Activated CD4-positive, alpha-beta T cell treated with anti-CD3 and anti-CD28 coated beads, Interleukin-2, amount 10 ng/mL, durations not matched to agents 7 days and 5 days (primary cell): ENCODE measurements at regions not wholly inside any gene's neighbourhood (a gene's known extent, or its start where the extent isn't known, plus 50 kb on each side); places are given as distances from the start of the nearest gene placed in this dataset.
"Not testable (repeated sequence)": the region's sequence is repeated elsewhere in the genome, so short reads cannot be mapped to it uniquely, and the experiment has no call there.

ENCODE experiments used
- CTCF ChIA-PET: fragments of 350-600 bp; sonication (Branson Sonifier 250); formaldehyde crosslinking; loops from one replicate; lab custom pipeline; 2021; ENCODE audit warnings: antibody characterized with exemption; lab: Charles Lee
- POLR2A ChIA-PET: fragments of 350-600 bp; sonication (Branson Sonifier 250); formaldehyde crosslinking; loops from one replicate; lab custom pipeline; 2021; ENCODE audit warnings: antibody characterized with exemption; lab: Charles Lee
- DNase-seq: peaks from one replicate; pipeline ENCODE4 v3.0.0-alpha.2; 2020
- H3K27ac Mint-ChIP-seq: one replicate; pipeline ENCODE4 v1.8.0; 2021; ENCODE audit warnings: mild to moderate bottlenecking, moderate library complexity, mixed read lengths
- H3K27me3 Mint-ChIP-seq: one replicate; pipeline ENCODE4 v1.8.0; 2021; ENCODE audit warnings: mixed read lengths
- H3K36me3 Mint-ChIP-seq: one replicate; pipeline ENCODE4 v1.8.0; 2021; ENCODE audit warnings: low read depth, mixed read lengths
- H3K4me1 Mint-ChIP-seq: one replicate; pipeline ENCODE4 v1.8.0; 2021; ENCODE audit warnings: mixed read lengths
- H3K4me3 Mint-ChIP-seq: one replicate; pipeline ENCODE4 v1.8.0; 2021; ENCODE audit warnings: mild to moderate bottlenecking, moderate library complexity, mixed read lengths
- H3K9me3 Mint-ChIP-seq: one replicate; pipeline ENCODE4 v1.8.0; 2021; ENCODE audit warnings: mixed read lengths

DNA sequence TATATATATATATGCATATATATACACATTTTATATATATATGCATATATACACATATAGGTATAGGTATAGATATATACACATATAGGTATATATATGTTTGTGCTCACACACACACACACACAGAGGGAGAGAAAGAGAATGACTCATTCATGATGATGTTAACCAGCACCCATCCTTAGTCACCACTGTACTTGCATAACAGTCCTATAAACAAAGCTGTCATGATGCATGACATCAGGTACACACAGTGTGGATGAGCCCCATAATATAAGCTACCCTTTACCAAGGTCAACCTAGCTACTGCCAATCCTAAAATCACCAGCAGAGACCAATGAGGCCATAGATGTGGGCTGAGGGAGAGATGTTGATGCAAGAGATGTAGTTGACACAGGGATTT, 1408.0 kb downstream of the RAPGEF2 start:
- Mint-ChIP-seq H3K27ac (no peak overlapping the region), H3K4me1 (no peaks in the 10 kb centered on the region), H3K4me3 (no peak overlapping the region), H3K9me3 (peaks cover 2% of the 10 kb centered on the region), H3K36me3 (no peaks in the 10 kb centered on the region), H3K27me3 (no peaks in the 10 kb centered on the region)
- POLR2A ChIA-PET, result no interaction called here
- CTCF ChIA-PET, result no interaction called here
- DNase-seq, result no peak

DNA sequence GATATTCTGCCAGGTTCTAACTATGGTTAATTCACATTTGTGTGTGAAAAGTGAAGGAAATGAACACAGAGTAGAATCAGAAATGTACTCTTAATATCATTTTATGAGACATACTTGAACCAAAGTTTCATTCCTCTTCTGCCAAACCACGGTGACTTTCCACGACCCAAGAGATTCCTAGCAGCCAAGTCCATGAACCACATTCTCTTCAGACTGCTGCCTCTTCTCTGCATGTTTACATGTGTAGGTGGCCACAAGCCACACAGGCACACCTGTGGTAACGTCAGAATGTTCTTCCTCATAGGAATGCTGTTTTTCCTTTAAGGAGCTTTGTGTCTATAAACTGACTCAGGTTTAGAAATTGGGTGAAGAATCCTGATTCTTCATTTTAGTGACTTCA, 1411.2 kb downstream of the RAPGEF2 start:
- Mint-ChIP-seq H3K9me3 (peaks cover 2% of the 10 kb centered on the region), H3K27ac (no peak overlapping the region), H3K27me3 (no peaks in the 10 kb centered on the region), H3K4me3 (no peak overlapping the region), H3K36me3 (no peaks in the 10 kb centered on the region), H3K4me1 (no peaks in the 10 kb centered on the region)
- POLR2A ChIA-PET, result no interaction called here
- CTCF ChIA-PET, result no interaction called here
- no peak for DNase-seq

DNA sequence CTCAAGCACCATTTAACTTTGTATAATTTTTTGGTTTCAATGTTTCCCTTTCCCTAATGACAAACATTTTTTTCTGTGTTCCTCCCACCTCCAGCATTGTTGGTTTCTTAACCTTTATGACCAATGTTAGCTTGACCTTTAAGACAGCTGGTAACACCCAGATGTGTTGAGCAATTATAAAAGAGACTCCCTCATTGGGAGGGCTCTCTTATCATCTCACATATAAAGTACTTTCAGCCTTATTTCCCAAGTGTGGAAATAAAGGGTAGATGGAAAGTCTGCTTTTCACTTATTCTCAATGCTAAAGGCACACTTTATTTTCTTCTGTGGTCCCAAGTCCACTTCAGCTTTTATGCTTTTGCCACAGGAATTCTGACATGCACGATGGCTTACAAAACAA, 1420.4 kb downstream of the RAPGEF2 start:
- no peaks in the 10 kb centered on the region for H3K27me3 Mint-ChIP-seq
- ChIA-PET POLR2A (no interaction called here), CTCF (no interaction called here)
- H3K9me3 Mint-ChIP-seq, result peaks cover 5% of the 10 kb centered on the region
- no peak overlapping the region for H3K4me3 Mint-ChIP-seq
- DNase-seq, result no peak
- H3K36me3 Mint-ChIP-seq, result no peaks in the 10 kb centered on the region
- no peak overlapping the region for H3K27ac Mint-ChIP-seq
- no peaks in the 10 kb centered on the region for H3K4me1 Mint-ChIP-seq

DNA sequence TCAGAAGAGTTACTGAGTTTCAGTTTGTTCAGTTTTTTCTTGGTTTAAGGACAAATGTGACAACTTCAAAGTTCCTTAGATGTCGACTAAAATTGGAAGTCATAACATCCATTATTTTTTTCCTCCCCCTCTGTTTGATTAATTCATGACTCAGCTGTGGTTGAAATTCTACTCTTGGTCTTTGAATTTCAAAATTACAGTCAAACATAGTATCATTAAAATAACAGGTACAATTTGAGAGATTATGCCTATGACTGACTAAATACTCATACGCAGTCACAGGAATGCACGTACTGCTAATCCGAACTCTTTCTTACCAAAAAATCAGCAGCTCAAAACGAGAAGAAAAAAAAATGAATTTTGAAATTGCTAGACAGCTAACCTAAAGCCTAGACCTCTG, 1434.8 kb downstream of the RAPGEF2 start:
- no peak overlapping the region for H3K4me3 Mint-ChIP-seq
- H3K36me3 Mint-ChIP-seq, result no peaks in the 10 kb centered on the region
- CTCF ChIA-PET, result no interaction called here
- POLR2A ChIA-PET, result no interaction called here
- no peaks in the 10 kb centered on the region for H3K27me3 Mint-ChIP-seq
- no peaks in the 10 kb centered on the region for H3K4me1 Mint-ChIP-seq
- no peak overlapping the region for H3K27ac Mint-ChIP-seq
- peaks cover 2% of the 10 kb centered on the region for H3K9me3 Mint-ChIP-seq
- no peak for DNase-seq

DNA sequence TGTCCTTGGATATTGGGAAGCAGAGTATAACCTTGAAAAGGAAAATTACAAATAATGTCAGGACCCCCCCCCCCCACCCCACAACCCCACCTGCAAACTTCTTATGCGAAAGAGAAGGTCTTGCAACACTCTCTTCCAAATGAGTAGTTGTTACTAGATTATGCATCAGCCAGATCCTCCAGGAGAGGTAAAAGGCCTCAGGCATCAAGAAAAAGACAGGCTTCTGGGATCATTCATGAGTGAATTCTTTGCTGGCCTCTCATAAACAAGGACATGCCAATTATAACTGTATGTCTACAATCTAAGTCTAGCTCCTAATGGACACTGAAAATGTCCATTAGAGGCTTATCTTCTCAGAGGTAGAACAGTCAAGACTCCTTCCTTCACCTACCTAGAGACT, 1443.3 kb downstream of the RAPGEF2 start:
- H3K4me3 Mint-ChIP-seq, result no peak overlapping the region
- no peaks in the 10 kb centered on the region for H3K27me3 Mint-ChIP-seq
- no peaks in the 10 kb centered on the region for H3K36me3 Mint-ChIP-seq
- H3K9me3 Mint-ChIP-seq, result peaks cover 10% of the 10 kb centered on the region
- H3K27ac Mint-ChIP-seq, result no peak overlapping the region
- DNase-seq, result no peak
- no peaks in the 10 kb centered on the region for H3K4me1 Mint-ChIP-seq
- ChIA-PET POLR2A (no interaction called here), CTCF (no interaction called here)

DNA sequence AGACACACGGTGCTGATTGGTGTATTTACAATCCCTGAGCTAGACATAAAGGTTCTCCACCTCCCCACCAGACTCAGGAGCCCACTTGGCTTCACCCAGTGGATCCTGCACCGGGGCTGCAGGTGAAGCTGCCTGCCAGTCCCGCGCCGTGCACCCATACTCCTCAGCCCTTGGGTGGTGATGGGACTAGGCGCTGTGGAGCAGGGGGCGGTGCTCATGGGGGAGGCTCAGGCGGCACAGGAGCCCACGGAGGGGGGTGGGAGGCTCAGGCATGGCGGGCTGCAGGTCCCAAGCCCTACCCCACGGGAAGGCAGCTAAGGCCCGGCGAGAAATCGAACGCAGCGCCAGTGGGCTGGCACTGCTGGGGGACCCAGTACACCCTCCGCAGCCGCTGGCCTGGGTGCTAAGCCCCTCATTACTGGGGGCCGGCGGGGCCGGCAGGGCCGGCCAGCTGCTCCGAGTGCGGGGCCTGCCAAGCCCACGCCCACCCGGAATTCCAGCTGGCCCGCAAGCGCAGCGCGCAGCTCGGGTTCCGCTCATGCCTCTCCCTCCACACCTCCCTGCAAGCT, 1447.2 kb downstream of the RAPGEF2 start:
- H3K4me3 Mint-ChIP-seq, H3K9me3 Mint-ChIP-seq, H3K27ac Mint-ChIP-seq, POLR2A ChIA-PET, H3K36me3 Mint-ChIP-seq, DNase-seq, H3K27me3 Mint-ChIP-seq, H3K4me1 Mint-ChIP-seq, CTCF ChIA-PET: not testable (repeated sequence)

DNA sequence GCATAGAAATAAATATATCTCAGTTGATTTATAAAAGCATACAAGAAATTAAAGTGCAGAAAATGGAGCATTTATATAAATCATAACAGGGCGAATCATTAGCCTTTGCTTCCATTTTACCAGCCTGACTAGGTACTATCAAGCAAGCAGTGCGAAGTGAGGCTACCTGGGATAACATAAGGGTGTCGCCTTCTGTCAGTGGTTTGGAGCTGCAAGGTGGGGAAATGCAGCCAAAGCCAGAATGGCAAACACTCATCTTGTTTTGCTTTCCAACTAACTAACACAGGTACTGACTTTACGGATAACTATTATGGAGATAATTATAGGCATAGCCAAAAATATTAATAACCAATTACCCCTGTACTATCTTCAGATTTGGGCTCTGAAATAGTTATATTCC, 1459.8 kb downstream of the RAPGEF2 start:
- POLR2A ChIA-PET, result no interaction called here
- no peaks in the 10 kb centered on the region for H3K27me3 Mint-ChIP-seq
- no peaks in the 10 kb centered on the region for H3K4me1 Mint-ChIP-seq
- H3K27ac Mint-ChIP-seq, result no peak overlapping the region
- CTCF ChIA-PET, result no interaction called here
- no peaks in the 10 kb centered on the region for H3K36me3 Mint-ChIP-seq
- no peak overlapping the region for H3K4me3 Mint-ChIP-seq
- DNase-seq, result no peak
- H3K9me3 Mint-ChIP-seq, result no peaks in the 10 kb centered on the region

DNA sequence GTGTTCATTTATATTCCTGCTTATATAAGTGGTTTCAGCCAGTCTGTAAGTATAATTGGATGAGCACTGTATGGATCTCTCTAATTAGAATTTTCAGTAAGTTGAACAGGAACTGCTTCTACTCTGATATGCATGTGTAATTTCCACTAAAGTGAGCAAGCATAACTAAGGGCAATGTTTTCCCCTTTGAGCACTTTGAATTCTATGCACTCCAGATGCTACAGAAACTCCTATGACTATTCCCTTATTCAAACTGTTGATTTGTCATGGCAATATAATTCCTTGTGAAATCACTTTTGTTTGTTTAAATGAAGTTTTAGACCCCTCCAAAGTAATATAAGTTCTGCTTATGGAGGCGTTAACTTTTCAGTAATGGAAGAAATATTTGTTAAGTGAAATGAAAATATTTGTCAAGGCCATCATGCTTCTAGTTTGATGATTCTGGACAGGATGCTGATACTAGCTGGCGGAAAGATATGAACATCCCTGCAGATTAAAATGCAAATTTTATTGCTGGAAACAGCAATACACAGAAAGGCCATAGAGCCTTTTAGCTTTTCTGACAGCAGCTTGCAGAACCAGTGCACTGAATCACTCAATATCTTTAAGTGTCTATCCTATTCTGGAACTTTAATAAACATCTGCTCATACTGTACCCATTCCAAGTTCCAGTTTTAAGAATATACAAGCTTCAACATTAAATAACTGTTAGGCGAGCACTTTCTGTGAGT, 1460.8 kb downstream of the RAPGEF2 start:
- Mint-ChIP-seq H3K36me3 (no peaks in the 10 kb centered on the region), H3K4me1 (no peaks in the 10 kb centered on the region), H3K27me3 (no peaks in the 10 kb centered on the region), H3K27ac (no peak overlapping the region), H3K9me3 (peaks cover 2% of the 10 kb centered on the region), H3K4me3 (no peak overlapping the region)
- ChIA-PET CTCF (no interaction called here), POLR2A (no interaction called here)
- no peak for DNase-seq

DNA sequence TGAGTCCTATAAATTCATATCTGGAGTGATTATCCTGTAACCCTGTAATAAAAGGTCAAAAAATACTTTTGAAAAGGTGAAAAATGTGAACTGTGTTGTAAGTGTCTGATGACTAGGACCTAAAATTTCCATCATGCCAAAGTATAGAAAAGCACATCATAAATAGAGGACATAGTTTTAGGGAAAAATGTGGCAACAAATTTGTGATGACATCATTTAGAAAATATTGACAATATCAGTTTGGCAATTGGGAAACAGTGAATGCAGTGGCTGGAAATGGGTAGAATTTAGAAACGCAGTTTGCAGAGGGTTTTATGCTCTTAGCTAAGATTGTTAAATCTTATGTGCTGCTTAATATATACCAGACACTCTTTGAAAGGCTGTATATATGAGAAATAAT, 1464.8 kb downstream of the RAPGEF2 start:
- ChIA-PET CTCF (no interaction called here), POLR2A (no interaction called here)
- no peaks in the 10 kb centered on the region for H3K27me3 Mint-ChIP-seq
- H3K9me3 Mint-ChIP-seq, result peaks cover 2% of the 10 kb centered on the region
- H3K27ac Mint-ChIP-seq, result no peak overlapping the region
- H3K4me1 Mint-ChIP-seq, result no peaks in the 10 kb centered on the region
- DNase-seq, result no peak
- no peaks in the 10 kb centered on the region for H3K36me3 Mint-ChIP-seq
- H3K4me3 Mint-ChIP-seq, result no peak overlapping the region

DNA sequence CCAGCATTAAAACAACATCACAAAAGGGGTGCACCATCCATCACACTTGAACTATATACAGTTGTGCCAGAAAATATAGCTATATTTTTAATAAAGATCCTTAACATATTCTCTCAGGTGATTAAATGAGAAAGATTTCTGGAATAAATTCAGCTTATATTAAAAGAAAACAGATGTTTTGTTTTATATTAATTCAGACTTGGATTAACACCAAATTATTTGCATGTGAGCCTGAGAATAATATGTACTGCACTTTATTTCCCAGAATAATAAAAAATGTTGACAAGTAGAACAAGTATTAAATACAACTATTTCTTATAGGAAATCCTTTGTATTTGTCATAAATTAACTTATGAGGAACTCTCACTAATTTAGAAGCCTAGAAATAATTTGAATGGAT, 1467.4 kb downstream of the RAPGEF2 start:
- Mint-ChIP-seq H3K9me3 (peaks cover 4% of the 10 kb centered on the region), H3K4me3 (no peak overlapping the region), H3K27me3 (no peaks in the 10 kb centered on the region), H3K27ac (no peak overlapping the region), H3K36me3 (no peaks in the 10 kb centered on the region), H3K4me1 (no peaks in the 10 kb centered on the region)
- DNase-seq, result no peak
- ChIA-PET CTCF (no interaction called here), POLR2A (no interaction called here)

DNA sequence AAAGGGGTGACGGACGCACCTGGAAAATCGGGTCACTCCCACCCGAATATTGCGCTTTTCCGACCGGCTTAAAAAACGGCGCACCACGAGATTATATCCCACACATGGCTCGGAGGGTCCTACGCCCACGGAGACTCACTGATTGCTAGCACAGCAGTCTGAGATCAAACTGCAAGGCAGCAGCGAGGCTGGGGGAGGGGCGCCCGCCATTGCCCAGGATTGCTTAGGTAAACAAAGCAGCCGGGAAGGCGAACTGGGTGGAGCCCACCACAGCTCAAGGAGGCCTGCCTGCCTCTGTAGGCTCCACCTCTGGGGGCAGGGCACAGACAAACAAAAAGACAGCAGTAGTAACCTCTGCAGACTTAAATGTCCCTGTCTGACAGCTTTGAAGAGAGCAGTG, 1471.4 kb downstream of the RAPGEF2 start:
- H3K36me3 Mint-ChIP-seq, H3K4me1 Mint-ChIP-seq, DNase-seq, H3K27ac Mint-ChIP-seq, CTCF ChIA-PET, H3K27me3 Mint-ChIP-seq, POLR2A ChIA-PET, H3K4me3 Mint-ChIP-seq, H3K9me3 Mint-ChIP-seq: not testable (repeated sequence)

DNA sequence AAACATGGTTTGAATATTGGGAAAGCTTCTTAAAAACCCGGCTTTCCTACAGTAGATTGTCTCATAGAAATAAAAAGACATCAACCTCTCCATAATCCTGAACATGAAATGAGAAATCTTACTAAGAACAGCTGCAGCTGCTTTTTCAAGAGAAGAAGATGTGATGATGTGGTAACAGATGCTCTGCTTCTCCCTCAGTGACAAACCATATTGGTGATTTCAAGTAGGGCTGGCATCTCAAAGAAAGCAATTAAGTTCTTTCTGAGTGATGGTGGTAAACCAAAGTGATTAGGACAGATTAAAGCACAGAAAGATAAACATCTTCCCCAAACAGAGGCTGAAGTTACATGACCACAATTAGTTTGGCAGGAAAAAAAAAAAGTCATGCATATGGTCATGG, 1477.7 kb downstream of the RAPGEF2 start:
- no peak overlapping the region for H3K4me3 Mint-ChIP-seq
- CTCF ChIA-PET, result no interaction called here
- no peaks in the 10 kb centered on the region for H3K36me3 Mint-ChIP-seq
- no peaks in the 10 kb centered on the region for H3K27me3 Mint-ChIP-seq
- no peak overlapping the region for H3K27ac Mint-ChIP-seq
- H3K4me1 Mint-ChIP-seq, result no peaks in the 10 kb centered on the region
- no peak for DNase-seq
- POLR2A ChIA-PET, result no interaction called here
- H3K9me3 Mint-ChIP-seq, result peaks cover 2% of the 10 kb centered on the region

DNA sequence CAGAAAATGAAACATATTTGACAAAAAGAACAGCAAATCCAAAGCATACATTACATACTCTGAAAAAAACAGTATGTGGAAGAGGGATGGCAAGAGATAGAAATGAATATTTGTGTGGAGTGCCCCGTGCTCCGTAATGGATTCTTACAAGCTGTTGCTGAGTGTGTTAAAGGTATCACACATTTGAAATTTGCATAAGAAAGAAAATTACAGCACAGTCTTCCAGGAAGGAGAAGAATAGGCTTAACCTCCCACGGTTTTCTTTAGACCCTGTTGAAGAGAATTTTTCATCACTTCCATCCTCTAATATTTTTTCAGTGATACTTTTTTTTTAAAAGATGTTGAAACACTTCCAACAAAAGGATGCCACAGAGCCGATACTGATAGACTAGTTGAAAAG, 1489.4 kb downstream of the RAPGEF2 start:
- no peak for DNase-seq
- Mint-ChIP-seq H3K27me3 (no peaks in the 10 kb centered on the region), H3K27ac (no peak overlapping the region), H3K4me1 (no peaks in the 10 kb centered on the region), H3K4me3 (no peak overlapping the region), H3K9me3 (no peaks in the 10 kb centered on the region), H3K36me3 (no peaks in the 10 kb centered on the region)
- CTCF ChIA-PET, result no interaction called here
- POLR2A ChIA-PET, result no interaction called here

DNA sequence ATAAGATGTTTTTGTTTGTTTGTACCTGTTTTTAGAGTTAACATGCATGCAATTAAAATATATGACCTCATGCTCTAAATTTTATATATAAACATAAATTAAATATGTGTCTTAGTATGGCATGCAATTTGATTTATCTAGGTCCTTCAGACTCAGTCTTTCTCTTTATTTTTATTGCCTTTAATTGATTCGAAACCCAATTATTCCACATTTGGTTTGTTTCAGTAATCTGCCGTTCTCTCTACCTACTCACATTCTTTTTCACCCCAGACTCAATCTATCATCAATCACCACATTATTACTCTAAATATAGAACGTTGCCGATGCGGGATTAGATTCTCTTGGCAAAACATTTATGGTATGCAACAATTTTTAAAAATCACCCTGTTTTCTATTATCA, 1492.8 kb downstream of the RAPGEF2 start:
- ChIA-PET POLR2A (no interaction called here), CTCF (no interaction called here)
- Mint-ChIP-seq H3K4me1 (no peaks in the 10 kb centered on the region), H3K4me3 (no peak overlapping the region), H3K9me3 (no peaks in the 10 kb centered on the region), H3K27me3 (no peaks in the 10 kb centered on the region), H3K36me3 (no peaks in the 10 kb centered on the region), H3K27ac (no peak overlapping the region)
- DNase-seq, result no peak
